ENCODE measurements at regions not wholly inside any gene's neighbourhood (a gene's known extent, or its start where the extent isn't known, plus 50 kb on each side); places are given as distances from the start of the nearest gene placed in this dataset.

- DNase-seq: no peak
Observed at GRCh38 chr10:125392154-125392553, 231.8 kb upstream of the CTBP2 start.

- no peak for DNase-seq
Observed at GRCh38 chr10:125389648-125390047, 229.3 kb upstream of the CTBP2 start.

- DNase-seq: no peak
Observed at GRCh38 chr10:125379592-125379991, 219.2 kb upstream of the CTBP2 start.

- no peak for DNase-seq
Observed at GRCh38 chr10:125377368-125377767, 217.0 kb upstream of the CTBP2 start.

- no peak for DNase-seq
Observed at GRCh38 chr10:125375210-125375609, 214.8 kb upstream of the CTBP2 start.

GRCh38 chr10:125373546-125373945 is 213.2 kb upstream of the CTBP2 start:
- DNase-seq: no peak

GRCh38 chr10:125370578-125370977 is 210.2 kb upstream of the CTBP2 start:
- no peak for DNase-seq

GRCh38 chr10:125369382-125370326 is 209.3 kb upstream of the CTBP2 start:
- DNase-seq: no peak

- DNase-seq: no peak
Observed at GRCh38 chr10:125368146-125368545, 207.8 kb upstream of the CTBP2 start.

- no peak for DNase-seq
Observed at GRCh38 chr10:125363791-125364190, 203.4 kb upstream of the CTBP2 start.

GRCh38 chr10:125362950-125363349 is 202.6 kb upstream of the CTBP2 start:
- DNase-seq: no peak

- DNase-seq: no peak
Observed at GRCh38 chr10:125359401-125359800, 199.0 kb upstream of the CTBP2 start.

GRCh38 chr10:125355657-125356056 is 195.3 kb upstream of the CTBP2 start:
- no peak for DNase-seq

GRCh38 chr10:125350519-125350918 is 190.2 kb upstream of the CTBP2 start:
- no peak for DNase-seq

GRCh38 chr10:125348536-125348935 is 188.2 kb upstream of the CTBP2 start:
- DNase-seq: no peak

- DNase-seq: no peak
Observed at GRCh38 chr10:125344573-125345171, 184.3 kb upstream of the CTBP2 start.

- no peak for DNase-seq
Observed at GRCh38 chr10:125343983-125344382, 183.6 kb upstream of the CTBP2 start.

- DNase-seq: no peak
Observed at GRCh38 chr10:125343118-125343925, 183.0 kb upstream of the CTBP2 start.

- DNase-seq: no peak
Observed at GRCh38 chr10:125341611-125342010, 181.2 kb upstream of the CTBP2 start.

- DNase-seq: no peak
Observed at GRCh38 chr10:125340903-125341302, 180.5 kb upstream of the CTBP2 start.

GRCh38 chr10:125337510-125337909 is 177.1 kb upstream of the CTBP2 start:
- no peak for DNase-seq

- DNase-seq: no peak
Observed at GRCh38 chr10:125334545-125334944, 174.2 kb upstream of the CTBP2 start.

- no peak for DNase-seq
Observed at GRCh38 chr10:125333769-125334168, 173.4 kb upstream of the CTBP2 start.

GRCh38 chr10:125333209-125333591 is 172.8 kb upstream of the CTBP2 start:
- no peak for DNase-seq
